OCI-LY3 (cell line): ENCODE measurements at regions not wholly inside any gene's neighbourhood (a gene's known extent, or its start where the extent isn't known, plus 50 kb on each side); places are given as distances from the start of the nearest gene placed in this dataset.

Source experiments
- EZH2phosphoT487 ChIP-seq: fragments of 200-600 bp; shearing (Covaris generic); IDR thresholded peaks from 2 replicates; pipeline ENCODE4 v1.6.1; 2018; ENCODE audit warnings: antibody characterized with exemption, mixed run types, low read depth
- TF ChIP-seq, protein P1 (sequence below): fragments of 200-600, 300-600 bp; sonication (generic); IDR thresholded peaks from 2 replicates; pipeline ENCODE4 v1.5.1; 2014; ENCODE audit warnings: antibody characterized with exemption, low read length, low read depth

DNA sequence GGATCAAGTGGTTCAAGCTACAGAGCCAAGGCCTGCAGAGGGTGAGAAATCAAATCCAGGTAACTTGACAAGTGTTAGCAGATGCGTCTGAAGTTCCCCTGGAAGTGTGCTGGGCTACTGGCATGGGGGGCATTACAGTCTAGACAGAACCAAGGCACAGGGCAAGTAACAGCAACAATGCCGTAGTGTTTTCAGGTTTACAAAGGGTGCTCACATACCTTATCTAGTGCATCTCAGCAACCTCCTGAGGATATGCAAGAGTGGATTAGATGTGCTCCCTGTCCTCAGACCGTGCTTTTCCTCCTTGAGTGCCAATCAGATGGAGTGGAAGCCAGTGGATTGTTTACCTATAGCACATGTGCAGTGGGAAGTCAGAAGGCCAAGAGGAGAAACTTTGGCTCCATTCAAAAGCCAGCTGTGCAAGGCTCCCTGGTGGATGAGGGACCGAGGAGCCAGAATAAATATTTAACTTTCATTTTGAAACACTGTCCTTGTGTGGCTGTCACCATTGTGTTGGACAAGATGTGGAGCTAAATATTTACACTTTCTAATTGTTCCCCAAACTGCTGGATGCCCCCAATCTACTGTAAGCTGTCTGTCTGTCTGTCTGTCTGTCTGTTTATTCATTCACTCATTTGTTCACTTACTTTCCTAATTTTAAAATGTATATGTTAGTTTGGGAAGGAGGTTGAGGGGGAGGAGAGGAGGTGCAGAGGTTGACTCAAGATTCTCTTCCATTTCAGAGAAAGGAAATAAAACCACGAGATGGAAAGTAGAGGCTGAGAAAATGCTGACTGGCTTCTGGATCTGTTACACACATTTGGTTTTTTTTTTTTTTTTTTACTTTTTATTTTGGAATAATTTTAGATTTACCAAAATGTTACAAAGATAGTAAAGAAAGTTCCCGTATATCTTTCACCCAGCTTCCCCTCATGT, 184.0 kb upstream of the PARP11 start:
- TF ChIP-seq, protein P1, sequence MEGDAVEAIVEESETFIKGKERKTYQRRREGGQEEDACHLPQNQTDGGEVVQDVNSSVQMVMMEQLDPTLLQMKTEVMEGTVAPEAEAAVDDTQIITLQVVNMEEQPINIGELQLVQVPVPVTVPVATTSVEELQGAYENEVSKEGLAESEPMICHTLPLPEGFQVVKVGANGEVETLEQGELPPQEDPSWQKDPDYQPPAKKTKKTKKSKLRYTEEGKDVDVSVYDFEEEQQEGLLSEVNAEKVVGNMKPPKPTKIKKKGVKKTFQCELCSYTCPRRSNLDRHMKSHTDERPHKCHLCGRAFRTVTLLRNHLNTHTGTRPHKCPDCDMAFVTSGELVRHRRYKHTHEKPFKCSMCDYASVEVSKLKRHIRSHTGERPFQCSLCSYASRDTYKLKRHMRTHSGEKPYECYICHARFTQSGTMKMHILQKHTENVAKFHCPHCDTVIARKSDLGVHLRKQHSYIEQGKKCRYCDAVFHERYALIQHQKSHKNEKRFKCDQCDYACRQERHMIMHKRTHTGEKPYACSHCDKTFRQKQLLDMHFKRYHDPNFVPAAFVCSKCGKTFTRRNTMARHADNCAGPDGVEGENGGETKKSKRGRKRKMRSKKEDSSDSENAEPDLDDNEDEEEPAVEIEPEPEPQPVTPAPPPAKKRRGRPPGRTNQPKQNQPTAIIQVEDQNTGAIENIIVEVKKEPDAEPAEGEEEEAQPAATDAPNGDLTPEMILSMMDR, result no peak
- no peak for TF ChIP-seq EZH2phosphoT487
